CD14-positive monocyte (primary cell): ENCODE measurements at regions not wholly inside any gene's neighbourhood (a gene's known extent, or its start where the extent isn't known, plus 50 kb on each side); places are given as distances from the start of the nearest gene placed in this dataset.

Source experiments
- DNase-seq, 3 donors: peaks; one replicate each; pipeline ENCODE4 v3.0.0-alpha.2; 2011 to 2022
- H2AFZ ChIP-seq: 2 replicates; pipeline ENCODE4 v1.6.0; 2012; ENCODE audit warnings: mild to moderate bottlenecking, low read depth, low read length, inconsistent platforms; ENCODE audit not compliant: insufficient read depth, poor library complexity, severe bottlenecking
- H3K27ac ChIP-seq, 2 donors: 1 replicate in 1 of 2; 2 replicates in 1 of 2; pipeline ENCODE4 v1.5.1; 2012 to 2013; ENCODE audit warnings: low read length in 2 of 2, control low read depth in 1 of 2, inconsistent platforms in 1 of 2, low read depth in 1 of 2, mild to moderate bottlenecking in 1 of 2
- H3K27me3 ChIP-seq, 2 donors: one replicate each; pipeline versions ENCODE4 v1.6.0 to v1.6.1; 2011 to 2013; ENCODE audit warnings: low read length in 2 of 2; ENCODE audit not compliant: control insufficient read depth in 2 of 2, insufficient read depth in 2 of 2
- H3K36me3 ChIP-seq, 2 donors: replicated peaks in 1 of 2; 1 replicate in 1 of 2; 2 replicates in 1 of 2; pipeline versions ENCODE4 v1.5.1 to v1.6.1; 2012 to 2013; ENCODE audit warnings: low read length in 2 of 2, control low read depth in 1 of 2, inconsistent platforms in 1 of 2, mild to moderate bottlenecking in 1 of 2; ENCODE audit not compliant: insufficient read depth in 2 of 2, control insufficient read depth in 1 of 2
- H3K4me1 ChIP-seq, 2 donors: 1 replicate in 1 of 2; 2 replicates in 1 of 2; pipeline versions ENCODE4 v1.5.1 to v1.6.1; 2012 to 2013; ENCODE audit warnings: low read length in 2 of 2, control low read depth in 1 of 2, inconsistent platforms in 1 of 2, mild to moderate bottlenecking in 1 of 2, moderate library complexity in 1 of 2; ENCODE audit not compliant: insufficient read depth in 2 of 2, control insufficient read depth in 1 of 2
- H3K4me2 ChIP-seq: replicated peaks from 2 replicates; pipeline ENCODE3; 2012; ENCODE audit warnings: low read length, moderate library complexity, mild to moderate bottlenecking; ENCODE audit not compliant: poor library complexity, severe bottlenecking; ENCODE audit errors: extremely low read depth
- H3K4me3 ChIP-seq, 3 experiments: fragments of 200-600 bp in 1 of 3; sonication (generic) in 1 of 3; replicated peaks in 1 of 3; 1 replicate in 2 of 3; 2 replicates in 1 of 3; pipeline ENCODE4 v1.5.1; 2011 to 2013; ENCODE audit warnings: low read length in 3 of 3, mild to moderate bottlenecking in 3 of 3, control low read depth in 2 of 3, low read depth in 2 of 3, inconsistent platforms in 1 of 3, moderate library complexity in 1 of 3
- H3K79me2 ChIP-seq: 2 replicates; pipeline ENCODE4 v1.6.0; 2012; ENCODE audit warnings: mild to moderate bottlenecking, control low read depth, inconsistent platforms, low read length, moderate library complexity; ENCODE audit not compliant: insufficient read depth
- H3K9ac ChIP-seq: 2 replicates; pipeline ENCODE4 v1.6.0; 2017; ENCODE audit warnings: low read length, mild to moderate bottlenecking; ENCODE audit not compliant: insufficient read depth, poor library complexity, severe bottlenecking
- H3K9me3 ChIP-seq, 2 donors: replicated peaks in 1 of 2; 1 replicate in 1 of 2; 2 replicates in 1 of 2; pipeline versions ENCODE4 v1.5.1 to v1.6.1; 2012 to 2013; ENCODE audit warnings: low read length in 2 of 2, control low read depth in 1 of 2; ENCODE audit not compliant: control insufficient read depth in 1 of 2, insufficient read depth in 1 of 2
- H4K20me1 ChIP-seq: 2 replicates; pipeline ENCODE4 v1.6.0; 2012; ENCODE audit warnings: mild to moderate bottlenecking, low read length, control low read depth, moderate library complexity; ENCODE audit not compliant: insufficient read depth
- H3K27ac Mint-ChIP-seq, 7 donors: one replicate each; pipeline ENCODE4 v1.8.0; 2020; ENCODE audit warnings: mild to moderate bottlenecking in 7 of 7, mixed read lengths in 7 of 7, moderate library complexity in 6 of 7, inconsistent platforms in 2 of 7
- H3K27me3 Mint-ChIP-seq, 3 donors: one replicate each; pipeline ENCODE4 v1.8.0; 2021 to 2022; ENCODE audit warnings: low read depth in 3 of 3, mild to moderate bottlenecking in 3 of 3, mixed read lengths in 3 of 3, moderate library complexity in 3 of 3, inconsistent platforms in 1 of 3
- H3K36me3 Mint-ChIP-seq, 2 donors: one replicate each; pipeline ENCODE4 v1.8.0; 2020; ENCODE audit warnings: mixed read lengths in 2 of 2, inconsistent platforms in 1 of 2, mild to moderate bottlenecking in 1 of 2
- H3K4me1 Mint-ChIP-seq: one replicate; pipeline ENCODE4 v1.8.0; 2020; ENCODE audit warnings: mild to moderate bottlenecking, mixed read lengths
- H3K4me3 Mint-ChIP-seq, 2 donors: one replicate each; pipeline ENCODE4 v1.8.0; 2020; ENCODE audit warnings: mild to moderate bottlenecking in 2 of 2, mixed read lengths in 2 of 2, moderate library complexity in 1 of 2
- H3K9me3 Mint-ChIP-seq, 7 donors: one replicate each; pipeline ENCODE4 v1.8.0; 2020 to 2022; ENCODE audit warnings: mixed read lengths in 7 of 7, mild to moderate bottlenecking in 6 of 7, moderate library complexity in 6 of 7, inconsistent platforms in 2 of 7
- WGBS: methylation state at CpG from one replicate; pipeline ENCODE4 v1.1.5; 2013; ENCODE audit warnings: missing lambda C conversion rate; ENCODE audit not compliant: insufficient coverage; 5-methylcytosine and 5-hydroxymethylcytosine counted together
- intact Hi-C, 2 donors: fragments of 100-400 bp; cut with micrococcal nuclease; formaldehyde crosslinking; loops; one replicate each; pipeline versions ENCODE4 v1.15.0 to v1.15.1; 2023
- TF ChIP-seq, protein P1 (sequence below): fragments of 200-600 bp; IDR thresholded peaks from one replicate; pipeline ENCODE4 v1.8.0; 2022; ENCODE audit warnings: antibody characterized with exemption, mild to moderate bottlenecking

DNA sequence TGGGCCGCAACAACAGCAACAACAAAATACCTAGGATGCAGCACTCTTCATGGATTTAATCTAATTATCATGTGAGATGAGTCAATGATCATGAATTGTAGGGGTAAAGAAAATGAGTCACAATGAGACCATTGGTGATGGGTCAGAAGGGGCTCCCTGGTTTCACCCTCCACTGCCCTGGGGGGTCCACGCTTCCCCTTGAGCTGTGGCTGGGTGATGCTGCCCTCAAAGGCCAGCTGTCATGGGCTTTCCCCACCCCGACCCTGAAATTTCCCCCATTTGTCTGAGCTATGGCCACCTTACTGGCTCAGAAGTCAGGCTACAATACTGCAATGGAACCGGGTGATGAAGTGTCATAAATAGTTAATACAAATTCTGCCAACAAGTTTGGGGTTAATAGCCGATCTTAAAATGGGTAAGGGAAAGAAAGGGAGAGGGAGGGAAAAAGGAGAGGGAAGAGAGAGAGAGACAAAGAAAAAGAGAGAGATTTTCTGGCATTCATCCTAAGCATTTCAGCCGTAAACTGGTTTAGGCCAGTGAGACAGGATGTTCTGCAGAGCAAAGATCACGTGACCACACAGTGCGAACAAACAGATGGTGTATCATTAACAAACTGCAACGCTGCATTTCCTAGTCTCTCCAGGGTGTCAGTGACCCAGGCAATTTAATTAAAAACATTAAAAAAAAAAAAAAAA lies 143.4 kb upstream of the ERRFI1 start:
- intact Hi-C loops, result no loop called here
- 17% methylated on average over 6 of the region's 9 CpGs for whole genome bisulfite sequencing
- Histone ChIP-seq H3K36me3 (no peaks in the 10 kb centered on the region), H3K79me2 (no peaks in the 10 kb centered on the region), H3K4me1 (peaks cover 2 to 9% of the 10 kb centered on the region in 2 donors), H3K9ac (no peak overlapping the region), H3K27me3 (no peaks in the 10 kb centered on the region), H4K20me1 (no peaks in the 10 kb centered on the region), H3K27ac (no peak overlapping the region), H2AFZ (no peak overlapping the region), H3K9me3 (no peaks in the 10 kb centered on the region), H3K4me3 (no peak overlapping the region), H3K4me2 (no peak overlapping the region)
- Mint-ChIP-seq H3K4me1 (peaks cover 11% of the 10 kb centered on the region), H3K27ac (peak overlapping the region in 3 of 7 donors; percentile 40 to 87 (median 53)), H3K36me3 (no peaks in the 10 kb centered on the region), H3K9me3 (peaks cover 0 to 6% (median 0%) of the 10 kb centered on the region in 7 donors), H3K4me3 (peak overlapping the region in 1 of 2 donors; percentile 22), H3K27me3 (peaks cover 0 to 7% (median 0%) of the 10 kb centered on the region in 3 donors)
- TF ChIP-seq, protein P1, sequence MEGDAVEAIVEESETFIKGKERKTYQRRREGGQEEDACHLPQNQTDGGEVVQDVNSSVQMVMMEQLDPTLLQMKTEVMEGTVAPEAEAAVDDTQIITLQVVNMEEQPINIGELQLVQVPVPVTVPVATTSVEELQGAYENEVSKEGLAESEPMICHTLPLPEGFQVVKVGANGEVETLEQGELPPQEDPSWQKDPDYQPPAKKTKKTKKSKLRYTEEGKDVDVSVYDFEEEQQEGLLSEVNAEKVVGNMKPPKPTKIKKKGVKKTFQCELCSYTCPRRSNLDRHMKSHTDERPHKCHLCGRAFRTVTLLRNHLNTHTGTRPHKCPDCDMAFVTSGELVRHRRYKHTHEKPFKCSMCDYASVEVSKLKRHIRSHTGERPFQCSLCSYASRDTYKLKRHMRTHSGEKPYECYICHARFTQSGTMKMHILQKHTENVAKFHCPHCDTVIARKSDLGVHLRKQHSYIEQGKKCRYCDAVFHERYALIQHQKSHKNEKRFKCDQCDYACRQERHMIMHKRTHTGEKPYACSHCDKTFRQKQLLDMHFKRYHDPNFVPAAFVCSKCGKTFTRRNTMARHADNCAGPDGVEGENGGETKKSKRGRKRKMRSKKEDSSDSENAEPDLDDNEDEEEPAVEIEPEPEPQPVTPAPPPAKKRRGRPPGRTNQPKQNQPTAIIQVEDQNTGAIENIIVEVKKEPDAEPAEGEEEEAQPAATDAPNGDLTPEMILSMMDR, result no peak
- DNase-seq, result peak in 2 of 3 donors; percentile 17 to 30

DNA sequence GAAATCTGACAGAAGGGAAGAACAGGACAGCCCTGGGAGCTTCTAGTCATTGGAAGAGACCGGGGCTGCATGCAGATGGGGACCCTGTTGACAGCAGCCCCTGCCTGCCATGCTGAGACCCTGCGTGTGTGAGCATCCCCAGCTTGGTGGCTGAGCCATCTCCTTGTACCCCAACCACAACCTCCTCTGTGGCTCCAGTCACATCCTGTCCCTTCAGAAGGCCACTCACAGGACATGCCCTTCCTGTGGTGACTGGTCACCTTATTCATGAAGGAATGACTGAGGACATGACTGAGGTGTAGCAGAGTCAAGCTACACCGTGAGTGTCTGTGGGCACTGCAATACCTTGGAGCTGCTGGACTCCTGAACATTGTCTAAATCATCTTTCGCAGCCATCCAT lies 141.8 kb upstream of the ERRFI1 start:
- no peaks in the 10 kb centered on the region for H4K20me1 ChIP-seq
- no peaks in the 10 kb centered on the region for H3K27me3 ChIP-seq
- TF ChIP-seq, protein P1, result no peak
- intact Hi-C loops, result no loop called here
- 94% methylated on average over 2 of the region's 4 CpGs for WGBS
- H3K36me3 ChIP-seq, result no peaks in the 10 kb centered on the region
- H3K4me2 ChIP-seq, result no peak overlapping the region
- no peak overlapping the region for H2AFZ ChIP-seq
- H3K9me3 ChIP-seq, result no peaks in the 10 kb centered on the region
- H3K4me3 ChIP-seq, result no peak overlapping the region
- H3K27ac ChIP-seq, result no peak overlapping the region
- Mint-ChIP-seq H3K27ac (peak overlapping the region in 1 of 7 donors; percentile 15), H3K9me3 (peaks cover 0 to 6% (median 0%) of the 10 kb centered on the region in 7 donors), H3K4me1 (peaks cover 11% of the 10 kb centered on the region), H3K4me3 (no peak overlapping the region), H3K36me3 (no peaks in the 10 kb centered on the region), H3K27me3 (peaks cover 0 to 9% (median 2%) of the 10 kb centered on the region in 3 donors)
- peaks cover 2 to 9% of the 10 kb centered on the region in 2 donors for H3K4me1 ChIP-seq
- no peak for DNase-seq
- H3K79me2 ChIP-seq, result no peaks in the 10 kb centered on the region
- no peak overlapping the region for H3K9ac ChIP-seq
